ENCODE measurements at regions not wholly inside any gene's neighbourhood (a gene's known extent, or its start where the extent isn't known, plus 50 kb on each side); places are given as distances from the start of the nearest gene placed in this dataset.

GRCh38 chr5:4420177-4420576, 720.0 kb upstream of the ADAMTS16 start:
- TF ChIP-seq POLR2A (IDR thresholded peaks at IDR 0.05) (no peak), CTCF (IDR thresholded peaks at IDR 0.05) (no peak)
- no peak for DNase-seq (ENCODE audit: low spot score in 2 of 2)
- intact Hi-C loops (cut with DNase I; ENCODE audit: low total_unique reads): no loop called here
- no peak overlapping the region for H3K4me3 ChIP-seq (ENCODE audit: low read depth, poor library complexity, severe bottlenecking)
- 87 to 93% methylated on average over 3 of the region's 3 CpGs for WGBS, 2 donors

GRCh38 chr5:4420681-4421080, 719.4 kb upstream of the ADAMTS16 start:
- DNase-seq (ENCODE audit: low spot score in 2 of 2): no peak
- 80 to 81% methylated on average over 6 of the region's 6 CpGs for WGBS, 2 donors
- intact Hi-C loops (cut with DNase I; ENCODE audit: low total_unique reads): no loop called here
- TF ChIP-seq POLR2A (IDR thresholded peaks at IDR 0.05): no peak
- TF ChIP-seq CTCF (IDR thresholded peaks at IDR 0.05): no peak
- no peak overlapping the region for H3K4me3 ChIP-seq (ENCODE audit: low read depth, poor library complexity, severe bottlenecking)

GRCh38 chr5:4422247-4422646, 717.9 kb upstream of the ADAMTS16 start:
- 42 to 47% methylated on average over 3 of the region's 3 CpGs for WGBS, 2 donors
- no peak for TF ChIP-seq CTCF (IDR thresholded peaks at IDR 0.05)
- TF ChIP-seq POLR2A (IDR thresholded peaks at IDR 0.05): no peak
- intact Hi-C loops (cut with DNase I; ENCODE audit: low total_unique reads): no loop called here
- no peak for DNase-seq (ENCODE audit: low spot score in 2 of 2)
- H3K4me3 ChIP-seq (ENCODE audit: low read depth, poor library complexity, severe bottlenecking): no peak overlapping the region

GRCh38 chr5:4424895-4425294, 715.2 kb upstream of the ADAMTS16 start:
- 89 to 91% methylated on average over 4 of the region's 4 CpGs for WGBS, 2 donors
- H3K4me3 ChIP-seq (ENCODE audit: low read depth, poor library complexity, severe bottlenecking): no peak overlapping the region
- DNase-seq (ENCODE audit: low spot score in 2 of 2): no peak
- TF ChIP-seq POLR2A (IDR thresholded peaks at IDR 0.05) (no peak), CTCF (IDR thresholded peaks at IDR 0.05) (no peak)
- intact Hi-C loops (cut with DNase I; ENCODE audit: low total_unique reads): no loop called here

GRCh38 chr5:4440536-4440935, 699.6 kb upstream of the ADAMTS16 start:
- H3K4me3 ChIP-seq (ENCODE audit: low read depth, poor library complexity, severe bottlenecking): no peak overlapping the region
- no peak for DNase-seq (ENCODE audit: low spot score in 2 of 2)
- 77 to 79% methylated on average over 2 of the region's 2 CpGs for WGBS, 2 donors
- intact Hi-C loops (cut with DNase I; ENCODE audit: low total_unique reads): no loop called here
- TF ChIP-seq POLR2A (IDR thresholded peaks at IDR 0.05): no peak
- no peak for TF ChIP-seq CTCF (IDR thresholded peaks at IDR 0.05)

GRCh38 chr5:4442221-4442620, 697.9 kb upstream of the ADAMTS16 start:
- 77 to 79% methylated on average over 4 of the region's 4 CpGs for WGBS, 2 donors
- intact Hi-C loops (cut with DNase I; ENCODE audit: low total_unique reads): no loop called here
- no peak for DNase-seq (ENCODE audit: low spot score in 2 of 2)
- H3K4me3 ChIP-seq (ENCODE audit: low read depth, poor library complexity, severe bottlenecking): no peak overlapping the region
- TF ChIP-seq POLR2A (IDR thresholded peaks at IDR 0.05) (no peak), CTCF (IDR thresholded peaks at IDR 0.05) (no peak)
